Aorta (tissue), 5 donors: ENCODE measurements at regions not wholly inside any gene's neighbourhood (a gene's known extent, or its start where the extent isn't known, plus 50 kb on each side); places are given as distances from the start of the nearest gene placed in this dataset.

ENCODE experiments used
- ATAC-seq: fragments of 200-7000 bp; cut with Tn5 transposase; one replicate; pipeline ENCODE4 v1.9.1; 2022; ENCODE audit warnings: moderate library complexity; ENCODE audit not compliant: low FRiP score
- DNase-seq, 2 donors: peaks; one replicate each; pipeline ENCODE4 v3.0.0-alpha.2; 2020
- H3K27ac ChIP-seq, 2 donors: one replicate each; pipeline ENCODE4 v1.5.1; 2013; ENCODE audit warnings: low read length in 2 of 2, mild to moderate bottlenecking in 2 of 2, moderate library complexity in 2 of 2, control low read depth in 1 of 2, inconsistent platforms in 1 of 2, low read depth in 1 of 2
- H3K27me3 ChIP-seq, 2 donors: one replicate each; pipeline ENCODE4 v1.6.1; 2013; ENCODE audit warnings: control low read depth in 1 of 2, low read length in 1 of 2, mild to moderate bottlenecking in 1 of 2, moderate library complexity in 1 of 2; ENCODE audit not compliant: insufficient read depth in 2 of 2, control insufficient read depth in 1 of 2
- H3K36me3 ChIP-seq, 2 donors: one replicate each; pipeline ENCODE4 v1.6.1; 2013; ENCODE audit warnings: control low read depth in 1 of 2, low read length in 1 of 2, mild to moderate bottlenecking in 1 of 2; ENCODE audit not compliant: insufficient read depth in 2 of 2, control insufficient read depth in 1 of 2
- H3K4me1 ChIP-seq, 2 donors: one replicate each; pipeline ENCODE4 v1.6.1; 2013; ENCODE audit warnings: low read length in 2 of 2, control low read depth in 1 of 2, mild to moderate bottlenecking in 1 of 2, moderate library complexity in 1 of 2; ENCODE audit not compliant: insufficient read depth in 2 of 2, control insufficient read depth in 1 of 2
- H3K4me3 ChIP-seq, 2 donors: one replicate each; pipeline ENCODE4 v1.5.1; 2013; ENCODE audit warnings: low read length in 2 of 2, control low read depth in 1 of 2, mild to moderate bottlenecking in 1 of 2
- H3K9me3 ChIP-seq: one replicate; pipeline ENCODE4 v1.6.1; 2013; ENCODE audit warnings: mild to moderate bottlenecking, low read length; ENCODE audit not compliant: control insufficient read depth
- WGBS, 2 donors: extraction: QIAGEN DNeasy Blood & Tissue Kit; methylation state at CpG; one replicate each; pipeline ENCODE4 v1.1.7; 2013; 5-methylcytosine and 5-hydroxymethylcytosine counted together
- intact Hi-C, 2 donors: fragments of 100-400 bp; cut with DNase I; formaldehyde crosslinking; loops; one replicate each; pipeline versions ENCODE4 v1.14.2 to v1.15.0; 2022
- donor health status: healthy with polysubstance abuse.
- donor health status: Bipolar disorder and iron deficiency.
- donor health status: DM: no; HTN: no; CAD: no.
- donor health status: DM: no; HTN: no; CAD: no.
- donor health status: DM: yes; HTN: yes; CAD: no.

GRCh38 chr10:35808344-35808743 lies 166.2 kb upstream of the FZD8 start:
- Histone ChIP-seq H3K4me1 (no peaks in the 10 kb centered on the region), H3K36me3 (no peaks in the 10 kb centered on the region), H3K27ac (no peak overlapping the region), H3K27me3 (no peaks in the 10 kb centered on the region), H3K4me3 (no peak overlapping the region), H3K9me3 (no peaks in the 10 kb centered on the region)
- ATAC-seq: no peak
- DNase-seq: no peak
- WGBS, 2 donors: 96 to 98% methylated on average over 1 of the region's 1 CpG
- intact Hi-C loops: no loop called here

GRCh38 chr10:35803046-35803445 lies 160.9 kb upstream of the FZD8 start:
- H3K9me3 ChIP-seq: peaks cover 2% of the 10 kb centered on the region
- H3K4me3 ChIP-seq: no peak overlapping the region
- H3K27me3 ChIP-seq: no peaks in the 10 kb centered on the region
- intact Hi-C loops: no loop called here
- no peak overlapping the region for H3K27ac ChIP-seq
- H3K36me3 ChIP-seq: no peaks in the 10 kb centered on the region
- no peaks in the 10 kb centered on the region for H3K4me1 ChIP-seq
- 64 to 68% methylated on average over 2 of the region's 2 CpGs for WGBS, 2 donors
- ATAC-seq (no peak), DNase-seq (no peak)

- Histone ChIP-seq H3K4me1 (no peaks in the 10 kb centered on the region), H3K9me3 (no peaks in the 10 kb centered on the region), H3K27me3 (no peaks in the 10 kb centered on the region), H3K36me3 (no peaks in the 10 kb centered on the region), H3K27ac (no peak overlapping the region), H3K4me3 (no peak overlapping the region)
- ATAC-seq (no peak), DNase-seq (no peak)
- 5 to 12% methylated on average over 2 of the region's 2 CpGs for WGBS, 2 donors
- intact Hi-C loops: loop anchor here in 1 of 2 donors (5.0 kb wide), 1 partner anchor 320 kb away; no protein-coding TSS in a partner anchor
These were observed 155.1 kb upstream of the FZD8 start for GRCh38 chr10:35797187-35797586.

GRCh38 chr10:35795131-35795824 lies 153.2 kb upstream of the FZD8 start:
- no peaks in the 10 kb centered on the region for H3K36me3 ChIP-seq
- no peak overlapping the region for H3K27ac ChIP-seq
- no peaks in the 10 kb centered on the region for H3K27me3 ChIP-seq
- WGBS, 2 donors: 26 to 29% methylated on average over 13 of the region's 13 CpGs
- no peaks in the 10 kb centered on the region for H3K9me3 ChIP-seq
- intact Hi-C loops: loop anchor here in 1 of 2 donors (5.0 kb wide), 1 partner anchor 322 kb away; no protein-coding TSS in a partner anchor
- ATAC-seq (peak; percentile 38), DNase-seq (peak in 1 of 2 donors; percentile 63)
- no peak overlapping the region for H3K4me3 ChIP-seq
- H3K4me1 ChIP-seq: no peaks in the 10 kb centered on the region

GRCh38 chr10:35794703-35795102 lies 152.6 kb upstream of the FZD8 start:
- Histone ChIP-seq H3K36me3 (no peaks in the 10 kb centered on the region), H3K4me3 (no peak overlapping the region), H3K27ac (no peak overlapping the region), H3K27me3 (no peaks in the 10 kb centered on the region), H3K9me3 (no peaks in the 10 kb centered on the region), H3K4me1 (no peaks in the 10 kb centered on the region)
- WGBS, 2 donors: 44 to 57% methylated on average over 11 to 12 of the region's 12 CpGs
- peak; percentile 82 for ATAC-seq
- DNase-seq: peak; percentile 68 to 80
- intact Hi-C loops: loop anchor here in 1 of 2 donors (5.0 kb wide), 1 partner anchor 323 kb away; no protein-coding TSS in a partner anchor

- no peaks in the 10 kb centered on the region for H3K4me1 ChIP-seq
- DNase-seq (no peak), ATAC-seq (no peak)
- H3K36me3 ChIP-seq: no peaks in the 10 kb centered on the region
- intact Hi-C loops: no loop called here
- H3K27ac ChIP-seq: no peak overlapping the region
- H3K4me3 ChIP-seq: no peak overlapping the region
- no peaks in the 10 kb centered on the region for H3K27me3 ChIP-seq
- 93 to 94% methylated on average over 7 of the region's 7 CpGs for WGBS, 2 donors
- no peaks in the 10 kb centered on the region for H3K9me3 ChIP-seq
These were observed 150.2 kb upstream of the FZD8 start for GRCh38 chr10:35792291-35792690.

GRCh38 chr10:35789996-35790395 lies 147.9 kb upstream of the FZD8 start:
- Histone ChIP-seq H3K4me1 (no peaks in the 10 kb centered on the region), H3K27ac (no peak overlapping the region), H3K9me3 (no peaks in the 10 kb centered on the region), H3K27me3 (no peaks in the 10 kb centered on the region), H3K4me3 (no peak overlapping the region), H3K36me3 (no peaks in the 10 kb centered on the region)
- ATAC-seq (no peak), DNase-seq (no peak)
- intact Hi-C loops: no loop called here
- WGBS, 2 donors: 89 to 92% methylated on average over 7 of the region's 7 CpGs

GRCh38 chr10:35784751-35785150 lies 142.7 kb upstream of the FZD8 start:
- Histone ChIP-seq H3K4me1 (no peaks in the 10 kb centered on the region), H3K4me3 (no peak overlapping the region), H3K27ac (no peak overlapping the region), H3K36me3 (no peaks in the 10 kb centered on the region), H3K9me3 (peaks cover 2% of the 10 kb centered on the region), H3K27me3 (no peaks in the 10 kb centered on the region)
- intact Hi-C loops: no loop called here
- no peak for DNase-seq
- no peak for ATAC-seq
- WGBS, 2 donors: 88 to 90% methylated on average over 5 of the region's 5 CpGs

GRCh38 chr10:35783305-35783838 lies 141.3 kb upstream of the FZD8 start:
- Histone ChIP-seq H3K4me1 (no peaks in the 10 kb centered on the region), H3K36me3 (no peaks in the 10 kb centered on the region), H3K27me3 (no peaks in the 10 kb centered on the region), H3K27ac (no peak overlapping the region), H3K9me3 (peaks cover 2% of the 10 kb centered on the region), H3K4me3 (no peak overlapping the region)
- no peak for DNase-seq
- ATAC-seq: no peak
- whole genome bisulfite sequencing, 2 donors: 55 to 65% methylated on average over 7 of the region's 7 CpGs
- intact Hi-C loops: no loop called here
